ENCODE measurements at regions not wholly inside any gene's neighbourhood (a gene's known extent, or its start where the extent isn't known, plus 50 kb on each side); places are given as distances from the start of the nearest gene placed in this dataset.
"Not testable (repeated sequence)": the region's sequence is repeated elsewhere in the genome, so short reads cannot be mapped to it uniquely, and the experiment has no call there.

DNA sequence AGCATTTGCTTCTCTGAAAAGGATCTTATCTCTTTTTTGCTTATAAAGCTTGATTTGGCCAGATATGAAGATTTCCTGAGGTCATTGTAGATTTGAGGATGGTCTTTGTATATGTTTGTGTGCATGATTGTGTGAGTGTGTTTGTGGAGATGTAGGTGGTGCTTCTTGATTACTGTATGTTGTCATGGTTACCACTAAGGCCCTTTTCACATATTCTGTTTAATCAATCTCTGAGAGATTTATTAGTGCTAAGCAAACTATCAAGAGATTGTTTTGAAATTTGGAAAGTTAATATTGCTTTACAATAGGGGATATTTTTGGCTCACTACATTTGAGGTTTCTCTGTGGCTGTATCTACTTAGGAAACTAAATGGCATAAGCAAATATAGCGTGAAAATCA is 191.7 kb downstream of the S1PR1 start:
- no peak for DNase-seq

- DNase-seq: no peak
Measured at GRCh38 chr1:101431956-101432510, 195.2 kb downstream of the S1PR1 start.

DNA sequence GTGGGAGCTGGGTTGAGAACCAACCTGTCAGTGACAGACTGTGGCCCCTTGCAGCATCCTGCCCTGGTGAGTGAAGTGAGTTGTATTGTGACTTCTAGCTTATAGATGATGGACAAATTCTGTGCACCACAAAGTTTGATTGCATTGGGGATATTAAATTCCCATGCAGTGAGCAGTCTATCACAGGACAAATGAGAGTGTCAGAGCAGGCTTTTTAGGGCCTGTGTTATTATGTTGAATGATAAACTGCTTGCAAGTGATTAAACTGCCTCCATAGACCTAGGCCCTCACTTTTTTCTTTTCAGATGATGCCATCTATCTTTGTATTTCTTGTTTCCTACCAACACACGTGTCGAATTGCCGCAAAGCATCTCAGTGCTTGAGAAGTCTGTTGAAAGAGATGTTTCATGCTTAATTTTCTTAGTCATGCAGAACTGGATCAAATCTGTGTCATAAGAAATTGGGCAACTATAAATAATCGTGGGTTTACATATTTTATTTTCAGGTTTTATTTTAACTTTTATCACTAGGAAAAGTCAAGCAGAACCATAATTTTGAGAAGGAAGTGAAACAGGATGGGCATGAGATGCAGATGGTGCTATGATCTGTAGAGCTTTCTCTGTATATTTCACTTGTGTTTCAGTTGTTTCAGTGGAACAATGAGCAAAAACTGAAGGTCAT is 199.2 kb downstream of the S1PR1 start:
- no peak for DNase-seq

- DNase-seq: no peak
Measured at GRCh38 chr1:101437800-101438199, 201.0 kb downstream of the S1PR1 start.

GRCh38 chr1:101438359-101438758 is 201.5 kb downstream of the S1PR1 start:
- DNase-seq: no peak

DNA sequence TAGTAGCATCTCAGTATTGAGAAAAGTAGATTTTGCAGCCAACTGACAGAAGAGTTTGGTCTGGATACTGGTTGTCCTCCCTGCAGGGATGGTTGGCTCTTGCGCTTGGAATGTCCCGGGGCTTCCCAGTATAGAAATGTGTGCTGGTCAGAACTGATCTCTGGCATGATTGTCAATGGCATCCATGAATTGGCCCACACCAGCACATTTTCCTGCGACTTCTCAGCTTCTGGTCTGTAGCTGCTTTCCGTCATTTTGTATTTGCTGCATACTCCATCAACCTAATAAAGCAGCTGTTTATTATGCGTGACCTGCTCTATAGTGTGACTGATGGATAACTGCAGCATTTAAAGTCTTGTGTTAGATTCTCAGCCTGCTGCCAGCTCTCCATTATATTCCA is 203.7 kb downstream of the S1PR1 start:
- no peak for DNase-seq

- DNase-seq: no peak
Measured at GRCh38 chr1:101444381-101444780, 207.6 kb downstream of the S1PR1 start.

DNA sequence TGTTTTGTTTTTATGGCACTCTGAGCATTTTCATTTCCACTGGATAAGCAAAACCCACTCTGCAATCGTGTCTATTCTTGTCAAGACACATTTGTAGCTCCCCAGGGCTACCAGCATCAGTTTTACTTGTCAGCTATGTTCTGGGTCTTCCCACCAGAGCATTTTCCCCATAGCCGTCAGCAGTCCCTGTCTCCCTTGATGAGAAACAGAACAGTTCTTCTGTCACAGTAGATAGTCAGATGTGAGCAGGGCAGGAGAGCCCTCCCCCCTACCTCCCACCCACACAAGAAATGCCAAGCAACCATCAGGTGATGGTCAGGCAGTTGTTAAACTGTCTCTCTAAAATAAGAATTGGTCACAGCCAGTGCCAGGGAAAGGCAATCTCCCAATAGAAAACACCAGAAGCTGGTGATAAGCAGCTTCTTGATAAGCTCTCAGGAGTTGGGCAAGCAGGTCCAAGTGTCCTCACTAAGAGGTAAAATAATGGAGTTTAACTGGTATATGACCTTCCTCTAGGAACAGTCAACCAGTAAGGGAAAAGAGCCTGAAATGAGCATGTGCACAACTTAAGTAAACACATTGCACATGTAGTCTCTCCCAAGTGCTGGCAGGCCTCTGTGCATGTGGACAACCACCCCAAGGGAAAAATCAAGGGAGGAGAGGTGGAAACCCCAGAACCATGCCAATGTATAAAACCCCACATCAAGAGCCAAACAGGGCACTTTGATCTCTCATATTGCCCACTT is 208.2 kb downstream of the S1PR1 start:
- no peak for DNase-seq

DNA sequence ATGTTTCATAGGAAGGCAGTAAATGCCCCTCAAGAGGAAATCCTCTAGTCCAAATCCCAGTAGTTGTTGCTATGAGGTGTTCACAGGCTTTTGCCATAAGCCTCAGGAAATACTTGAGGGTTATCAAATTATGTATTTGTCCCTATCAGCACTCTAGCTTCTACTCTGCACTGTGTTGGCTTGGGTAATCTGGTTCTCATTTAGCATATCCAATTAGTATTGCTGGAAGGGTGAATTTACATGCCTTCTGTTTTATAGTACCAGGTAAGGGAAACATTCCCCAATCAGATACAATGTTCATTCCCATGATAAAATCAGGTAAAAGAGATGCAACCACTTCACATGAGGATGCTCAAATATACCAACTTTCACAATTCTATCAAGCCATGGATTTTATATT is 211.2 kb downstream of the S1PR1 start:
- no peak for DNase-seq

GRCh38 chr1:101450691-101451090 is 213.9 kb downstream of the S1PR1 start:
- not testable (repeated sequence) for DNase-seq

GRCh38 chr1:101451888-101452287 is 215.1 kb downstream of the S1PR1 start:
- no peak for DNase-seq

GRCh38 chr1:101452825-101453224 is 216.0 kb downstream of the S1PR1 start:
- DNase-seq: no peak

GRCh38 chr1:101453844-101454243 is 217.0 kb downstream of the S1PR1 start:
- no peak for DNase-seq

DNA sequence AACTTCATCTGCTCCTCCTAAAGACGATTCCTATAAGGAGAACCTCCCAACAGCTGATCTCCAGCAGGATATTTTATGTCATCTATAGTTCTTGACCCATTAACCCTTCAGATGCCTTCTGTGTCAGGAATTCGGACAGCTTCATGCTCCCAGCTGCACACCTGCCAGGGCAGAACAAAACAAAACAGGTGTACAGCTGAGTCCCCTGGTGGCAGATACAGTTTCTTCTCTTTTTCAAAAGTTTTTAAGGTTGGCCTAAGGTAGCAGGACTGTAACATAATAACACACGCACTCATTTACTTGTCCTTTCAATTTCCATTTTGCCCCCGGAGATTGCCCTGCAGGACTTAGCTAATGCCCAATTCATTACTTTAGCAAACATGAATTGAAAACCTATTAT is 218.3 kb downstream of the S1PR1 start:
- DNase-seq: no peak

DNA sequence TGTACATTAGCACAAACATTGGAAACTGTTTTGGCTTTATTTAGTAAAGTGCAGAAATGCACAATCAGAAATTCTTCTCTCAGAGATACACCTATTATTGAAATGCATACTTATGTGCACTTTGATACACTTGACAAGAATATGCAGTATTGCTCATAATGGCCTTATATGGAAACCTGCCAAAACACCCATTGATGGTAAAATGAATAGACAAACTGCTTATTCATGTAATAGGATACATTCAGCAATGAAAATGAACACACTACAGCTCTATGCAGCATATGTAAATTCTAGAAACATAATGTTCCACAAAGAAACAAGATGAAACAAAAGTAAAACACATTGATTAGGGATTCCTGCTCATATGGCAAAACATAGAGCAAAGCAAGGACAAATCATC is 223.9 kb downstream of the S1PR1 start:
- no peak for DNase-seq

- no peak for DNase-seq
Measured at GRCh38 chr1:101463195-101463594, 226.4 kb downstream of the S1PR1 start.

DNA sequence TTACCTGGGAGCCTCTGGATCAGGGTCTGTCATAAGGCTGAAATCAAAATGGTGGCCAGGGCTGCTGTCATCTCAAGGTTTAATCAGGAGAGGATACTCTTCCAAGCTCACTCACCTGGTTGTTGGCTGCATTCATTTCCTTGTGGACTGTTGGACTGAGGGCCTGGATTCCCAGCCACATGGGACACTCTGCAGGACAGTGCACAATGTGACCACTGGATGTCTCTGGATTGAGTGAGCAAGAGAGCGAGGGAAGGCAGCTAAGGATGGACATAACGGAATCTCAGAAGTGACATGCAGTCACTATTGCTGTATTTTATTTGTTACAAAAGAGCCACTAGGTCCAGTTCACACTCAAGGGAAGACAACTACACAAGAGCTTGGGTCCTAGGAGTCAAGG is 229.1 kb downstream of the S1PR1 start:
- DNase-seq: no peak

GRCh38 chr1:101474039-101474665 is 237.3 kb downstream of the S1PR1 start:
- DNase-seq: no peak

- DNase-seq: no peak
Measured at GRCh38 chr1:101476541-101476940, 239.7 kb downstream of the S1PR1 start.

- DNase-seq: no peak
Measured at GRCh38 chr1:101479945-101480344, 243.1 kb downstream of the S1PR1 start.

- no peak for DNase-seq
Measured at GRCh38 chr1:101482306-101482705, 245.5 kb downstream of the S1PR1 start.

DNA sequence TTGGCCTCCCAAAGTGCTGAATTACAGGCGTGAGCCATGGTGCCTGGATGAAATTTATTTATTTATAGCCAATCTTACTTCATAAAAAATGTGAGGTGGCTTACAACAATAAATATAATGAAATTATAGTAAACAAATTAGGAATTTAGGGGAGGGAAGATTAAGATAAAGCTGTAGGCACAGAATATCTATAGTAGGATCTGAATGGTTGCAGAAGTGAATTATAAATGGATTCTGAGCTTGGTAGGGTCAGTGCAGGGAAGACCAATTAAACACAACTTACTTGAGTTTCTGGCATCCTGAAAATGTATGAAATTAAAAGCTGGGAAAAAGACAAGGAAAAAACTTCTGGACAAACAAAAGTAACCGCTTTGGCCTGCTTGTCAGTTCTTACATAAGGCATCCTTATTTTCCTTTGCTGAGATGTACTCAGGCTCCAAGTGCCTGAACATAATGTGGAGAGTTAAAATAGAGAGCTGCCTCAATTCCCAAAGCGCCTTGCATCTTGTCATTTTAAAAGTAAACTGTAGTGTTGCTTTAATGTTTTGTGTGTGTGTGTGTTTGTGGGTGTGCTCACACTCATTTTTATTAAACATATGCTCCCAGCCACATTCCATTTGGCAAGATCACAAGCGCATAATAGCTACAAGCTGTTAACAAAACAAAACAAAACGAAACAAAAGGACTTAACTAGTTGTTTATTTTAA is 247.3 kb downstream of the S1PR1 start:
- no peak for DNase-seq

DNA sequence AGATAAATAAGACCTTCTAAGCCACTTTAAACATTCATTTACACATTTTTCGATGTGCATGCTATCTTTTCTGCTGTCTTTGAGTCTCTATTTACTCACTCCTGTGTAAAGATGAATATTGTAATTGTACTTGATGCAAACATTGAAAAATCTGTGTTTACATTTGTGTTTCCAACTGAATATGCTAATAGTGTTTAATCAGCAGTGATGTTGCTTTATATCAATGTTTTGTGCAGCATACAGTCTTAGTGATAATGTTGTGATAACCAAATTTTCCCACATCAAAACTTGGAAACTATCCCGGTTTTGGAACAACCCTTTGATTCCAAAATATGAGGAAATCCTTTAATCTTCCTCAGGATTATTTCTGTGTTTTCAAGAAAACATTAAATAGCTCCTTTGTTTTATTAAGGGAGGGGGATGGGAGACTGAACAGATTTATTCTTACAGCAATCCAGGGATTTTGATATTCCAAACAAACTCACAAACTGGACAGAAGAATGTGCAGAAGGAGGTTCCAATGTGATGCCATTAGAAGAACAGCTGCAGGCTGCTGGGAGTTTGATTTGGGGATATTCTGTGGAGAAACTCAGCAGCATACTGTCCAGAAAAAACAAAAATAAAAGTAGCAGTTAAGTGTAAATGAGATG is 248.0 kb downstream of the S1PR1 start:
- no peak for DNase-seq
